H9 (cell line): ENCODE measurements at regions not wholly inside any gene's neighbourhood (a gene's known extent, or its start where the extent isn't known, plus 50 kb on each side); places are given as distances from the start of the nearest gene placed in this dataset.

Experiments
- DNase-seq: peaks from one replicate; pipeline ENCODE4 v3.0.0-alpha.2; 2017
- H2AFZ ChIP-seq: one replicate; pipeline ENCODE4 v1.6.1; 2013; ENCODE audit warnings: mild to moderate bottlenecking, low read length, control low read depth, moderate library complexity
- H2AK5ac ChIP-seq: 2 replicates; pipeline ENCODE4 v1.6.1; 2013; ENCODE audit warnings: low read length, control low read depth, mixed read lengths; ENCODE audit not compliant: insufficient read length
- H2BK120ac ChIP-seq: one replicate; pipeline ENCODE4 v1.6.1; 2013; ENCODE audit warnings: low read depth, mild to moderate bottlenecking, low read length, control low read depth, inconsistent platforms; ENCODE audit not compliant: poor library complexity, severe bottlenecking
- H2BK12ac ChIP-seq: 2 replicates; pipeline ENCODE4 v1.6.1; 2013; ENCODE audit warnings: low read length, control low read depth, mixed read lengths, low read depth; ENCODE audit not compliant: insufficient read length
- H2BK15ac ChIP-seq: 2 replicates; pipeline ENCODE4 v1.6.1; 2013; ENCODE audit warnings: low read depth, low read length, control low read depth
- H2BK20ac ChIP-seq: one replicate; pipeline ENCODE4 v1.6.1; 2013; ENCODE audit warnings: low read depth, mild to moderate bottlenecking, low read length, control low read depth, inconsistent platforms; ENCODE audit not compliant: poor library complexity, severe bottlenecking
- H2BK5ac ChIP-seq: 2 replicates; pipeline ENCODE4 v1.6.1; 2013; ENCODE audit warnings: low read length, control low read depth, mixed read lengths; ENCODE audit not compliant: insufficient read length
- H3K14ac ChIP-seq: 2 replicates; pipeline ENCODE4 v1.6.1; 2013; ENCODE audit warnings: low read length, control low read depth; ENCODE audit not compliant: insufficient read depth
- H3K18ac ChIP-seq: 2 replicates; pipeline ENCODE4 v1.6.1; 2013; ENCODE audit warnings: low read depth, mild to moderate bottlenecking, mixed read lengths, low read length, control low read depth; ENCODE audit not compliant: insufficient read length
- H3K23ac ChIP-seq: 2 replicates; pipeline ENCODE4 v1.6.1; 2013; ENCODE audit warnings: low read length, control low read depth, mixed read lengths, low read depth; ENCODE audit not compliant: insufficient read length
- H3K23me2 ChIP-seq: 2 replicates; pipeline ENCODE4 v1.6.1; 2013; ENCODE audit warnings: low read depth, mild to moderate bottlenecking, mixed read lengths, low read length, control low read depth; ENCODE audit not compliant: insufficient read length, poor library complexity, severe bottlenecking
- H3K27ac ChIP-seq: 2 replicates; pipeline ENCODE4 v1.5.1; 2013; ENCODE audit warnings: low read length, control low read depth, mixed read lengths, low read depth; ENCODE audit not compliant: insufficient read length
- H3K27me3 ChIP-seq: 2 replicates; pipeline ENCODE4 v1.6.1; 2013; ENCODE audit warnings: low read length, control low read depth, inconsistent platforms; ENCODE audit not compliant: insufficient read depth
- H3K4ac ChIP-seq: 2 replicates; pipeline ENCODE4 v1.6.1; 2013; ENCODE audit warnings: low read depth, mild to moderate bottlenecking, control low read depth, inconsistent platforms, low read length, moderate library complexity
- H3K4me1 ChIP-seq: 2 replicates; pipeline ENCODE4 v1.6.1; 2013; ENCODE audit warnings: low read length, control low read depth, inconsistent platforms; ENCODE audit not compliant: insufficient read depth
- H3K4me2 ChIP-seq: 2 replicates; pipeline ENCODE4 v1.6.1; 2013; ENCODE audit warnings: low read length, control low read depth, mixed read lengths; ENCODE audit not compliant: insufficient read length, insufficient read depth
- H3K56ac ChIP-seq: 2 replicates; pipeline ENCODE4 v1.6.1; 2013; ENCODE audit warnings: low read depth, mild to moderate bottlenecking, mixed read lengths, low read length, control low read depth; ENCODE audit not compliant: insufficient read length
- H3K79me1 ChIP-seq: 2 replicates; pipeline ENCODE4 v1.6.1; 2013; ENCODE audit warnings: low read depth, mild to moderate bottlenecking, moderate library complexity, low read length, control low read depth, inconsistent platforms; ENCODE audit not compliant: insufficient read depth, poor library complexity, severe bottlenecking
- H3K79me2 ChIP-seq: 2 replicates; pipeline ENCODE4 v1.6.1; 2013; ENCODE audit warnings: low read length, control low read depth, inconsistent platforms; ENCODE audit not compliant: insufficient read depth
- H3K9ac ChIP-seq: 2 replicates; pipeline ENCODE4 v1.6.1; 2013; ENCODE audit warnings: low read length, control low read depth, mixed read lengths; ENCODE audit not compliant: insufficient read length; ENCODE audit errors: extremely low read depth
- H3K9me3 ChIP-seq: one replicate; pipeline ENCODE4 v1.6.1; 2013; ENCODE audit warnings: low read depth, low read length, inconsistent platforms; ENCODE audit not compliant: control insufficient read depth
- H3T11ph ChIP-seq: one replicate; pipeline ENCODE4 v1.6.1; 2013; ENCODE audit warnings: mild to moderate bottlenecking, low read length, control low read depth, inconsistent platforms
- H4K20me1 ChIP-seq: one replicate; pipeline ENCODE4 v1.6.1; 2013; ENCODE audit not compliant: control insufficient read depth, insufficient read length, insufficient read depth
- H4K5ac ChIP-seq: 2 replicates; pipeline ENCODE4 v1.6.1; 2013; ENCODE audit warnings: low read depth, mild to moderate bottlenecking, mixed read lengths, low read length, control low read depth; ENCODE audit not compliant: insufficient read length
- H4K8ac ChIP-seq: replicated peaks from 2 replicates; pipeline ENCODE4 v1.6.1; 2013; ENCODE audit warnings: low read length, control low read depth, mixed read lengths, low read depth; ENCODE audit not compliant: insufficient read length
- H4K91ac ChIP-seq: 2 replicates; pipeline ENCODE4 v1.6.1; 2013; ENCODE audit warnings: low read depth, mild to moderate bottlenecking, moderate library complexity, mixed read lengths, low read length, control low read depth; ENCODE audit not compliant: insufficient read length
- H3K27ac Mint-ChIP-seq, 3 experiments: 2 replicates in 2 of 3; 3 replicates in 1 of 3; pipeline ENCODE4 v1.8.0; 2020 to 2021; ENCODE audit warnings: mixed read lengths in 3 of 3, mild to moderate bottlenecking in 1 of 3, moderate library complexity in 1 of 3
- H3K27me3 Mint-ChIP-seq: 2 replicates; pipeline ENCODE4 v1.8.0; 2021; ENCODE audit warnings: low read depth, mild to moderate bottlenecking, moderate library complexity, mixed read lengths
- H3K36me3 Mint-ChIP-seq, 3 experiments: 2 replicates in 2 of 3; 3 replicates in 1 of 3; pipeline ENCODE4 v1.8.0; 2020 to 2021; ENCODE audit warnings: low read depth in 3 of 3, mixed read lengths in 3 of 3; ENCODE audit not compliant: insufficient read depth in 1 of 3
- H3K4me1 Mint-ChIP-seq, 2 experiments: 2 replicates each; pipeline ENCODE4 v1.8.0; 2020; ENCODE audit warnings: mixed read lengths in 2 of 2
- H3K4me3 Mint-ChIP-seq, 2 experiments: 2 replicates in 1 of 2; 3 replicates in 1 of 2; pipeline ENCODE4 v1.8.0; 2020 to 2021; ENCODE audit warnings: mild to moderate bottlenecking in 2 of 2, mixed read lengths in 2 of 2, moderate library complexity in 1 of 2
- H3K9me3 Mint-ChIP-seq, 2 experiments: 2 replicates in 1 of 2; 3 replicates in 1 of 2; pipeline ENCODE4 v1.8.0; 2020; ENCODE audit warnings: mild to moderate bottlenecking in 2 of 2, mixed read lengths in 2 of 2, moderate library complexity in 1 of 2
- WGBS: extraction: QIAGEN DNeasy Blood & Tissue Kit; methylation state at CpG from one replicate; pipeline ENCODE4 v1.1.7; 2013; ENCODE audit warnings: missing lambda C conversion rate, low lambda C conversion rate, mixed read lengths; ENCODE audit not compliant: insufficient read length; ENCODE audit errors: extremely low coverage; 5-methylcytosine and 5-hydroxymethylcytosine counted together
- TF ChIP-seq, protein P1 (sequence below): fragments of 200-600 bp; sonication (generic); conservative IDR thresholded peaks from 3 replicates; pipeline ENCODE4 v1.8.0; 2021; ENCODE audit warnings: antibody characterized with exemption, mild to moderate bottlenecking

DNA sequence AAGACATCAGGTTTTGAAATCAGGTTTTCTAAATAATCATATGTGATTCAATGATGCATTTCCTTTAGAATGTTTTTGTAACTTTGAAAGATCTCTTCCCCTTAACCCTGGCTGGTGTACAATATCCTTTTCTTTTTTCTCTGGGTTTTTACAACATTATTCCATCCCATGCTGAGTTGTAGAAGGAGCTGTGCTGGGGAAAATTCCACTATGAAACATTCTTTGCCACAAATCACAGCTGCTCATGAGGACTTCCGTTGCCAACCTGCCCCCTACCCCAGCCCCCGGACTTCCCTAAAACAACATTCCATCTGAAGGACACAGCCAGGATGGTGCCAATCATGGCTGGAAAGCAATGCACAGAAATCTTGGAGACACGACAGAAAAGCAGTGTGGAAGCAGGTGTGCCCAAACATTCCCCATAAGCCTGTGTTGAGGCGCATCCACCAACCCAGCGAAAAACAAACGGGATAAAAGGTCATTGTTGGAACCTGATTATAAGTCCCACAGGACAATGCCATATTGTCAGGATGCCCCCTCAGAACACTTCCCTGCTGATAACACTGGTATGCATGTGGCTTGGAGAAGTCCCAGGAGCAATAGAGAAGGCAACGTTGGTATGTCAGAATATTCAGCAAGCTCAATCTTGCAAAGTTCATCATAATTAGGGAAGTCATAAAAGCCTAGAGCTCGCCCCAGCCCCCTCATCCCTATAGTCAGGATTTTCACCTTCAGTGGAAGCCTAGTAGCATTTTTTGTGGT is 475.0 kb downstream of the HS3ST3B1 start:
- H3K4me3 Mint-ChIP-seq = no peak overlapping the region
- no peak overlapping the region for H2AFZ ChIP-seq
- peaks cover 6% of the 10 kb centered on the region; the same call in 1 of the 2 replicates for H3K27me3 Mint-ChIP-seq

More for the DNA sequence above, 475.0 kb downstream of the HS3ST3B1 start:
- no peak overlapping the region for H3K23ac ChIP-seq
- no peaks in the 10 kb centered on the region for H3K23me2 ChIP-seq
- H3K4me2 ChIP-seq = no peak overlapping the region
- Mint-ChIP-seq H3K4me1 (peaks cover 38 to 45% of the 10 kb centered on the region in 2 experiments), H3K36me3 (peaks cover 0 to 5% (median 0%) of the 10 kb centered on the region in 3 experiments; a peak in 4 of 7 replicates), H3K9me3 (peaks cover 0 to 4% of the 10 kb centered on the region in 2 experiments; a peak in 3 of 5 replicates), H3K27ac (no peak overlapping the region)
- no peak for DNase-seq
- no peak overlapping the region for H2BK15ac ChIP-seq
- no peak overlapping the region for H4K91ac ChIP-seq
- H3K9me3 ChIP-seq = no peaks in the 10 kb centered on the region
- no peak overlapping the region for H3K27ac ChIP-seq
- TF ChIP-seq, protein P1, sequence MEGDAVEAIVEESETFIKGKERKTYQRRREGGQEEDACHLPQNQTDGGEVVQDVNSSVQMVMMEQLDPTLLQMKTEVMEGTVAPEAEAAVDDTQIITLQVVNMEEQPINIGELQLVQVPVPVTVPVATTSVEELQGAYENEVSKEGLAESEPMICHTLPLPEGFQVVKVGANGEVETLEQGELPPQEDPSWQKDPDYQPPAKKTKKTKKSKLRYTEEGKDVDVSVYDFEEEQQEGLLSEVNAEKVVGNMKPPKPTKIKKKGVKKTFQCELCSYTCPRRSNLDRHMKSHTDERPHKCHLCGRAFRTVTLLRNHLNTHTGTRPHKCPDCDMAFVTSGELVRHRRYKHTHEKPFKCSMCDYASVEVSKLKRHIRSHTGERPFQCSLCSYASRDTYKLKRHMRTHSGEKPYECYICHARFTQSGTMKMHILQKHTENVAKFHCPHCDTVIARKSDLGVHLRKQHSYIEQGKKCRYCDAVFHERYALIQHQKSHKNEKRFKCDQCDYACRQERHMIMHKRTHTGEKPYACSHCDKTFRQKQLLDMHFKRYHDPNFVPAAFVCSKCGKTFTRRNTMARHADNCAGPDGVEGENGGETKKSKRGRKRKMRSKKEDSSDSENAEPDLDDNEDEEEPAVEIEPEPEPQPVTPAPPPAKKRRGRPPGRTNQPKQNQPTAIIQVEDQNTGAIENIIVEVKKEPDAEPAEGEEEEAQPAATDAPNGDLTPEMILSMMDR = no peak
- H3K14ac ChIP-seq = no peak overlapping the region
- peaks cover 13% of the 10 kb centered on the region; the same call in 1 of the 2 replicates for H3K4me1 ChIP-seq
- no peak overlapping the region for H2BK20ac ChIP-seq
- WGBS = no CpG with 5 or more reads among the region's 8 CpGs
- no peak overlapping the region for H4K8ac ChIP-seq
- no peak overlapping the region for H3K4ac ChIP-seq
- no peak overlapping the region for H3K18ac ChIP-seq
- no peak overlapping the region for H2BK12ac ChIP-seq
- no peaks in the 10 kb centered on the region for H3K79me2 ChIP-seq
- no peak overlapping the region for H2BK5ac ChIP-seq
- H4K20me1 ChIP-seq = no peaks in the 10 kb centered on the region
- no peaks in the 10 kb centered on the region for H3K27me3 ChIP-seq
- H2BK120ac ChIP-seq = no peak overlapping the region
- no peak overlapping the region for H4K5ac ChIP-seq
- no peak overlapping the region for H3T11ph ChIP-seq
- no peaks in the 10 kb centered on the region for H3K79me1 ChIP-seq
- no peak overlapping the region for H2AK5ac ChIP-seq
- no peak overlapping the region for H3K56ac ChIP-seq
- H3K9ac ChIP-seq = no peak overlapping the region
